ENCODE measurements at regions not wholly inside any gene's neighbourhood (a gene's known extent, or its start where the extent isn't known, plus 50 kb on each side); places are given as distances from the start of the nearest gene placed in this dataset.
"Not testable (repeated sequence)": the region's sequence is repeated elsewhere in the genome, so short reads cannot be mapped to it uniquely, and the experiment has no call there.

- H3K36me3 ChIP-seq (ENCODE audit: control insufficient read depth in 2 of 2, insufficient read depth in 1 of 2, low read length in 2 of 2); H3K9me3 ChIP-seq (ENCODE audit: control insufficient read depth, insufficient read depth, low read depth, low read length); H3K4me1 ChIP-seq (ENCODE audit: control insufficient read depth, insufficient read depth, low read length); POLR2A ChIA-PET; CTCF ChIA-PET; H3K4me3 ChIP-seq (ENCODE audit: low read depth, low read length): not testable (repeated sequence)
- TF ChIP-seq ZNF324 (tag by site-specific recombination; IDR thresholded peaks at IDR 0.05), result 0 out of 2 replicates have a peak, but pooled peaks have one; percentile 52
- peak; percentile 3; the same call in 1 of the 2 replicates for TF ChIP-seq ZNF433 (tag by site-specific recombination; IDR thresholded peaks at IDR 0.05; ENCODE audit: low read depth)
- TF ChIP-seq ZNF692 (tag by site-specific recombination; IDR thresholded peaks at IDR 0.05), result peak; percentile 81
- TF ChIP-seq ZEB2 (tag by site-specific recombination; IDR thresholded peaks at IDR 0.05), result 0 out of 2 replicates have a peak, but pooled peaks have one; percentile 9
- 0 out of 2 replicates have a peak, but pooled peaks have one; percentile 19 for TF ChIP-seq ZNF660 (tag by site-specific recombination; IDR thresholded peaks at IDR 0.05)
- TF ChIP-seq ZFP69B (tag by site-specific recombination; IDR thresholded peaks at IDR 0.05), result peak; percentile 80
- H3K27ac ChIP-seq (ENCODE audit: extremely low read depth, low read depth, low read length), result peak overlapping the region; percentile 37; the same call in 1 of the 2 replicates
Measured at GRCh38 chr18:106868-107384, 51.4 kb upstream of the USP14 start.

DNA sequence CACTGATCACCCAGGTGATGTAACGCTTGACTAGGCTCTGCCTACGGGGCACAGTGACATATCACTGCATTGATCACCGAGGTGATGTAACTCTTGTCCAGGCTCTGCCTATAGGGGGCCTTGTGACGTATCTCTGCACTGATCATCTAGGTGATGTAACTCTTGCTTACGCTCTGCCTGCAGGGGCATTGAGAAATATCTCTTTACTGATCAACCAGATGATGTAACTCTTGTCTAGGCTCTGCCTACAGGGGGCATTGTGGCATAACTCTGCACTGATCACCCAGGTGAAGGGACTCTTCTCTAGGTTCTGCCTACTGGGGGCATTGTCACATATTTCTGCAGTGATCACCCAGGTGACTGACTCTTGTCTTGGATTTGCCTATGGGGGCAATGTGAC is 50.9 kb upstream of the USP14 start:
- POLR2A ChIA-PET; H3K36me3 ChIP-seq (ENCODE audit: control insufficient read depth in 2 of 2, insufficient read depth in 1 of 2, low read length in 2 of 2); H3K4me3 ChIP-seq (ENCODE audit: low read depth, low read length); CTCF ChIA-PET; H3K27ac ChIP-seq (ENCODE audit: extremely low read depth, low read depth, low read length); H3K4me1 ChIP-seq (ENCODE audit: control insufficient read depth, insufficient read depth, low read length); H3K9me3 ChIP-seq (ENCODE audit: control insufficient read depth, insufficient read depth, low read depth, low read length): not testable (repeated sequence)
- TF ChIP-seq ZNF629 (tag by site-specific recombination; IDR thresholded peaks at IDR 0.05), result peak; percentile 94
- TF ChIP-seq GLIS2 (tag by site-specific recombination; IDR thresholded peaks at IDR 0.05), result 0 out of 2 replicates have a peak, but pooled peaks have one; percentile 23
- TF ChIP-seq ZNF692 (tag by site-specific recombination; IDR thresholded peaks at IDR 0.05), result 0 out of 2 replicates have a peak, but pooled peaks have one; percentile 4
- TF ChIP-seq, protein P1, sequence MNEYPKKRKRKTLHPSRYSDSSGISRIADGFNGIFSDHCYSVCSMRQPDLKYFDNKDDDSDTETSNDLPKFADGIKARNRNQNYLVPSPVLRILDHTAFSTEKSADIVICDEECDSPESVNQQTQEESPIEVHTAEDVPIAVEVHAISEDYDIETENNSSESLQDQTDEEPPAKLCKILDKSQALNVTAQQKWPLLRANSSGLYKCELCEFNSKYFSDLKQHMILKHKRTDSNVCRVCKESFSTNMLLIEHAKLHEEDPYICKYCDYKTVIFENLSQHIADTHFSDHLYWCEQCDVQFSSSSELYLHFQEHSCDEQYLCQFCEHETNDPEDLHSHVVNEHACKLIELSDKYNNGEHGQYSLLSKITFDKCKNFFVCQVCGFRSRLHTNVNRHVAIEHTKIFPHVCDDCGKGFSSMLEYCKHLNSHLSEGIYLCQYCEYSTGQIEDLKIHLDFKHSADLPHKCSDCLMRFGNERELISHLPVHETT (tag by site-specific recombination; IDR thresholded peaks at IDR 0.05), result peak; percentile 58; the same call in 1 of the 2 replicates
- TF ChIP-seq ZEB2 (tag by site-specific recombination; IDR thresholded peaks at IDR 0.05), result peak; percentile 96
- TF ChIP-seq, protein P2, sequence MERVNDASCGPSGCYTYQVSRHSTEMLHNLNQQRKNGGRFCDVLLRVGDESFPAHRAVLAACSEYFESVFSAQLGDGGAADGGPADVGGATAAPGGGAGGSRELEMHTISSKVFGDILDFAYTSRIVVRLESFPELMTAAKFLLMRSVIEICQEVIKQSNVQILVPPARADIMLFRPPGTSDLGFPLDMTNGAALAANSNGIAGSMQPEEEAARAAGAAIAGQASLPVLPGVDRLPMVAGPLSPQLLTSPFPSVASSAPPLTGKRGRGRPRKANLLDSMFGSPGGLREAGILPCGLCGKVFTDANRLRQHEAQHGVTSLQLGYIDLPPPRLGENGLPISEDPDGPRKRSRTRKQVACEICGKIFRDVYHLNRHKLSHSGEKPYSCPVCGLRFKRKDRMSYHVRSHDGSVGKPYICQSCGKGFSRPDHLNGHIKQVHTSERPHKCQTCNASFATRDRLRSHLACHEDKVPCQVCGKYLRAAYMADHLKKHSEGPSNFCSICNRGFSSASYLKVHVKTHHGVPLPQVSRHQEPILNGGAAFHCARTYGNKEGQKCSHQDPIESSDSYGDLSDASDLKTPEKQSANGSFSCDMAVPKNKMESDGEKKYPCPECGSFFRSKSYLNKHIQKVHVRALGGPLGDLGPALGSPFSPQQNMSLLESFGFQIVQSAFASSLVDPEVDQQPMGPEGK (tag by site-specific recombination; IDR thresholded peaks at IDR 0.05), result peak; percentile 37; the same call in 1 of the 2 replicates
- peak; percentile 38; the same call in 1 of the 2 replicates for TF ChIP-seq ZXDB (tag by site-specific recombination; IDR thresholded peaks at IDR 0.05)
- 0 out of 2 replicates have a peak, but pooled peaks have one; percentile 43 for TF ChIP-seq ZNF24 (tag by site-specific recombination; IDR thresholded peaks at IDR 0.05)
- TF ChIP-seq ATF2 (tag by site-specific recombination; IDR thresholded peaks at IDR 0.05; ENCODE audit: low read depth), result peak; percentile 92
- TF ChIP-seq ZNF433 (tag by site-specific recombination; IDR thresholded peaks at IDR 0.05; ENCODE audit: low read depth), result 0 out of 2 replicates have a peak, but pooled peaks have one; percentile 1
- TF ChIP-seq INSM2 (tag by site-specific recombination; IDR thresholded peaks at IDR 0.05), result 0 out of 2 replicates have a peak, but pooled peaks have one; percentile 31
- peak; percentile 17; the same call in 1 of the 2 replicates for TF ChIP-seq ZNF654 (tag by site-specific recombination; IDR thresholded peaks at IDR 0.05; ENCODE audit: low read depth)
- peak; percentile 77 for TF ChIP-seq ZBTB21 (tag by site-specific recombination; IDR thresholded peaks at IDR 0.05)

DNA sequence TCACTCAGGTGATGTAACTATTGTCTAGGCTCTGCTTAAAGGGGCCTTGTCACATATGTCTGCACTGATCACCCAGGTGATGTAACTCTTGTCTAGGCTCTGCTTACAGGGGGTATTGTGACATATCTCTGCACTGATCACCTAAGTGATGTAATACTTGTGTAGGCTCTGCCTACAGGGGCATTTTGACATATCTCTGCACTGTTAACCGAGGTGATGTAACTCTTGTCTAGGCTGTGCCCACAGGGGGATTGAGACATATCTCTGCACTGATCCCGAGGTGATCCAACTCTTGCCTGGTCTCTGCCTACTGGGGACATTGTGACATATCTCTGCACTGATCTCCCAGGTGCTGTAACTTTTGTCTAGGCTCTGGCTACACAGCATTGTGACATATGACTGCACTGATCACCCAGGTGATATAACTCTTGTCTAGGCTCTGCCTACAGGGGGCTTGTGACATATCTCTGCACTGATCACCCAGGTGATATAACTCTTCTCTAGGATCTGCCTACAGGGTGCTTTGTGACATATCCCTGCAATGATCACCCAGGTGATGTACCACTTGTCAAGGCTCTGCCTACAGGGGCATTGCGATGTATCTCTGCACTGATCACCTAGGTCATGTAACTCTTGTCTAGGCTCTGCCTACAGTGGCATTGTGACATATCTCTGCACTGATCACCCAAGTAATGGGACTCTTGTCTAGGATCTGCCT is 50.3 kb upstream of the USP14 start:
- H3K36me3 ChIP-seq (ENCODE audit: control insufficient read depth in 2 of 2, insufficient read depth in 1 of 2, low read length in 2 of 2); H3K4me3 ChIP-seq (ENCODE audit: low read depth, low read length); POLR2A ChIA-PET; H3K9me3 ChIP-seq (ENCODE audit: control insufficient read depth, insufficient read depth, low read depth, low read length); H3K27ac ChIP-seq (ENCODE audit: extremely low read depth, low read depth, low read length); H3K4me1 ChIP-seq (ENCODE audit: control insufficient read depth, insufficient read depth, low read length); CTCF ChIA-PET: not testable (repeated sequence)

Data from HEK293 (cell line).